MM.1S (cell line): ENCODE measurements at regions not wholly inside any gene's neighbourhood (a gene's known extent, or its start where the extent isn't known, plus 50 kb on each side); places are given as distances from the start of the nearest gene placed in this dataset.

Experiments used
- DNase-seq: peaks from one replicate; pipeline ENCODE4 v3.0.0-alpha.2; 2015
- H2AFZ ChIP-seq: fragments of 300-600 bp; sonication (generic); 2 replicates; pipeline ENCODE4 v1.6.0; 2016; ENCODE audit warnings: antibody characterized with exemption, low read length
- H3F3A ChIP-seq: fragments of 300-600 bp; sonication (generic); 2 replicates; pipeline ENCODE4 v1.6.1; 2016; ENCODE audit warnings: mild to moderate bottlenecking, antibody characterized with exemption, low read length, moderate library complexity, mixed read lengths; ENCODE audit not compliant: insufficient read depth
- H3K27ac ChIP-seq: fragments of 300-600 bp; sonication (generic); 2 replicates; pipeline ENCODE4 v1.5.1; 2016; ENCODE audit warnings: mild to moderate bottlenecking, low read length
- H3K27me3 ChIP-seq: fragments of 300-600 bp; sonication (generic); replicated peaks from 2 replicates; pipeline ENCODE4 v1.6.0; 2016; ENCODE audit warnings: low read length; ENCODE audit not compliant: insufficient read depth
- H3K36me3 ChIP-seq: fragments of 300-600 bp; sonication (generic); replicated peaks from 2 replicates; pipeline ENCODE4 v1.6.1; 2016; ENCODE audit warnings: mild to moderate bottlenecking, low read length, mixed read lengths; ENCODE audit not compliant: insufficient read depth
- H3K4me1 ChIP-seq: fragments of 300-600 bp; sonication (generic); 2 replicates; pipeline ENCODE4 v1.6.1; 2016; ENCODE audit warnings: low read length, mixed read lengths
- H3K4me2 ChIP-seq: fragments of 300-600 bp; sonication (generic); 2 replicates; pipeline ENCODE4 v1.6.0; 2016; ENCODE audit warnings: low read depth, low read length
- H3K4me3 ChIP-seq: fragments of 300-600 bp; sonication (generic); 2 replicates; pipeline ENCODE4 v1.5.1; 2016; ENCODE audit warnings: low read length, mixed read lengths
- H3K79me2 ChIP-seq: fragments of 300-600 bp; sonication (generic); 2 replicates; pipeline ENCODE4 v1.6.1; 2016; ENCODE audit warnings: mixed run types, low read length, mixed read lengths
- H3K9ac ChIP-seq: fragments of 300-600 bp; sonication (generic); 2 replicates; pipeline ENCODE4 v1.6.1; 2016; ENCODE audit warnings: low read length, mixed read lengths
- H3K9me2 ChIP-seq: fragments of 300-600 bp; sonication (generic); replicated peaks from 2 replicates; pipeline ENCODE4 v1.6.1; 2016; ENCODE audit warnings: mild to moderate bottlenecking, low read length, mixed read lengths; ENCODE audit not compliant: insufficient read depth
- H3K9me3 ChIP-seq: fragments of 300-600 bp; sonication (generic); replicated peaks from 2 replicates; pipeline ENCODE4 v1.6.1; 2016; ENCODE audit warnings: mild to moderate bottlenecking, low read length, mixed read lengths; ENCODE audit not compliant: insufficient read depth
- H4K20me1 ChIP-seq: fragments of 300-600 bp; sonication (generic); 2 replicates; pipeline ENCODE4 v1.6.1; 2016; ENCODE audit warnings: mild to moderate bottlenecking, low read length, moderate library complexity, mixed read lengths; ENCODE audit not compliant: insufficient read depth
- CTCF ChIP-seq: fragments of 300-600 bp; sonication (generic); IDR thresholded peaks from 2 replicates; pipeline ENCODE4 v1.5.1; 2016; ENCODE audit warnings: antibody characterized with exemption, low read length, mixed read lengths
- EZH2 ChIP-seq: fragments of 300-600 bp; sonication (generic); optimal IDR thresholded peaks from 2 replicates; pipeline ENCODE3; 2017; ENCODE audit warnings: low read depth, mild to moderate bottlenecking, antibody characterized with exemption, low read length, mixed read lengths
- EZH2phosphoT487 ChIP-seq: fragments of 300-600 bp; sonication (generic); IDR thresholded peaks from 2 replicates; pipeline ENCODE4 v1.6.1; 2018; ENCODE audit warnings: antibody characterized with exemption, low read length

GRCh38 chr2:121055501-121055900 is 229.5 kb downstream of the TFCP2L1 start:
- TF ChIP-seq EZH2 (no peak), EZH2phosphoT487 (no peak), CTCF (no peak)
- no peaks in the 10 kb centered on the region for H3K9me3 ChIP-seq
- no peak for DNase-seq
- H2AFZ ChIP-seq: no peak overlapping the region
- no peak overlapping the region for H3K4me3 ChIP-seq
- no peaks in the 10 kb centered on the region for H3K79me2 ChIP-seq
- no peak overlapping the region for H3K9ac ChIP-seq
- no peak overlapping the region for H3K27ac ChIP-seq
- no peaks in the 10 kb centered on the region for H3K27me3 ChIP-seq
- H3K4me2 ChIP-seq: no peak overlapping the region
- no peaks in the 10 kb centered on the region for H3K9me2 ChIP-seq
- H3F3A ChIP-seq: no peaks in the 10 kb centered on the region
- no peaks in the 10 kb centered on the region for H3K4me1 ChIP-seq
- no peaks in the 10 kb centered on the region for H4K20me1 ChIP-seq
- H3K36me3 ChIP-seq: no peaks in the 10 kb centered on the region

GRCh38 chr2:121058852-121059558 is 226.0 kb downstream of the TFCP2L1 start:
- Histone ChIP-seq H2AFZ (no peak overlapping the region), H3F3A (no peaks in the 10 kb centered on the region), H4K20me1 (no peaks in the 10 kb centered on the region), H3K79me2 (no peaks in the 10 kb centered on the region), H3K9ac (no peak overlapping the region), H3K27me3 (peaks cover 23% of the 10 kb centered on the region), H3K4me2 (no peak overlapping the region), H3K4me1 (no peaks in the 10 kb centered on the region), H3K9me2 (no peaks in the 10 kb centered on the region), H3K27ac (no peak overlapping the region), H3K9me3 (no peaks in the 10 kb centered on the region), H3K36me3 (no peaks in the 10 kb centered on the region), H3K4me3 (no peak overlapping the region)
- TF ChIP-seq EZH2: no peak
- no peak for TF ChIP-seq CTCF
- no peak for TF ChIP-seq EZH2phosphoT487
- no peak for DNase-seq

- no peak overlapping the region for H3K4me2 ChIP-seq
- H3K27me3 ChIP-seq: peaks cover 23% of the 10 kb centered on the region
- H3K36me3 ChIP-seq: no peaks in the 10 kb centered on the region
- no peaks in the 10 kb centered on the region for H3K4me1 ChIP-seq
- TF ChIP-seq EZH2phosphoT487 (no peak), CTCF (no peak)
- no peaks in the 10 kb centered on the region for H3K9me2 ChIP-seq
- DNase-seq: no peak
- no peak overlapping the region for H2AFZ ChIP-seq
- no peaks in the 10 kb centered on the region for H3K9me3 ChIP-seq
- H3K9ac ChIP-seq: no peak overlapping the region
- H4K20me1 ChIP-seq: no peaks in the 10 kb centered on the region
- no peaks in the 10 kb centered on the region for H3F3A ChIP-seq
- H3K79me2 ChIP-seq: no peaks in the 10 kb centered on the region
- no peak overlapping the region for H3K27ac ChIP-seq
- no peak overlapping the region for H3K4me3 ChIP-seq
Measured at GRCh38 chr2:121059651-121060649, 225.1 kb downstream of the TFCP2L1 start.
